ENCODE measurements at regions not wholly inside any gene's neighbourhood (a gene's known extent, or its start where the extent isn't known, plus 50 kb on each side); places are given as distances from the start of the nearest gene placed in this dataset.

DNA sequence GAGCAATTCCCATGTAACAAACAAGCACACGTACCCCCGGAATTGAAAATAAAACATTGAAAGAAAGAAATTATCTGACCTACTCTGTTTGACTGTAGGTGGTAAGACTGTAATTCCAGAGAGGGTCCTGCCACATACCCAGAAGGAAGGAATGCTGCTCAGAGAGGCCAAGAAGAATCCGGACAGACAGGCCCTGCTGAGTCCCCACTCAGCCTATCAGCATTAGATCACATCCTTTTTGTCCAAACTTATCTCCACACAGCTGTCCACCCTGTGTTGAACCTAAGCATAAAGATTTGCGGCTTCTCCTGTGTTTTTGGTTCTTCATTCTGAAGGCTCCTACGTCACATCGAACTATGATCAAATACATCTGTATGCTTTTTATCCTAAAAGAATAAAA is 591.9 kb downstream of the QKI start:
- Histone ChIP-seq H3K9me3 (ENCODE audit: control insufficient read depth, low read depth, low read length) (no peaks in the 10 kb centered on the region), H3K36me3 (ENCODE audit: control insufficient read depth in 2 of 2, extremely low read depth in 1 of 2, insufficient read depth in 2 of 2, low read length in 2 of 2) (no peaks in the 10 kb centered on the region), H3K9me1 (ENCODE audit: control insufficient read depth, extremely low read depth, insufficient read depth, low read length) (no peaks in the 10 kb centered on the region), H3K4me1 (ENCODE audit: control insufficient read depth, extremely low read depth, insufficient read depth, low read length) (no peaks in the 10 kb centered on the region), H3K27me3 (ENCODE audit: control insufficient read depth, extremely low read depth, insufficient read depth, low read length) (no peaks in the 10 kb centered on the region), H3K4me2 (ENCODE audit: control insufficient read depth, extremely low read depth, insufficient read depth, low read depth, low read length) (no peak overlapping the region), H3K27ac (ENCODE audit: control insufficient read depth, insufficient read depth, low read length) (no peak overlapping the region), H3K79me2 (ENCODE audit: control insufficient read depth, insufficient read depth, low read length) (no peaks in the 10 kb centered on the region), H3K9ac (ENCODE audit: control insufficient read depth, extremely low read depth, insufficient read depth, low read length) (no peak overlapping the region), H4K20me1 (ENCODE audit: control insufficient read depth, extremely low read depth, insufficient read depth, low read length) (no peaks in the 10 kb centered on the region), H2AFZ (ENCODE audit: control insufficient read depth, low read length) (no peak overlapping the region), H3K4me3 (ENCODE audit: control insufficient read depth in 2 of 3, extremely low read depth in 1 of 3, insufficient read depth in 2 of 3, low read depth in 1 of 3, low read length in 3 of 3) (no peak overlapping the region)
- dilution Hi-C loops (cut with MboI; ENCODE audit: extremely low pct_ligation_motif_present, low sequenced_read_pairs), result no loop called here
- TF ChIP-seq EZH2 (IDR thresholded peaks at IDR 0.05; ENCODE audit: low read length), result no peak
- TF ChIP-seq, protein P1, sequence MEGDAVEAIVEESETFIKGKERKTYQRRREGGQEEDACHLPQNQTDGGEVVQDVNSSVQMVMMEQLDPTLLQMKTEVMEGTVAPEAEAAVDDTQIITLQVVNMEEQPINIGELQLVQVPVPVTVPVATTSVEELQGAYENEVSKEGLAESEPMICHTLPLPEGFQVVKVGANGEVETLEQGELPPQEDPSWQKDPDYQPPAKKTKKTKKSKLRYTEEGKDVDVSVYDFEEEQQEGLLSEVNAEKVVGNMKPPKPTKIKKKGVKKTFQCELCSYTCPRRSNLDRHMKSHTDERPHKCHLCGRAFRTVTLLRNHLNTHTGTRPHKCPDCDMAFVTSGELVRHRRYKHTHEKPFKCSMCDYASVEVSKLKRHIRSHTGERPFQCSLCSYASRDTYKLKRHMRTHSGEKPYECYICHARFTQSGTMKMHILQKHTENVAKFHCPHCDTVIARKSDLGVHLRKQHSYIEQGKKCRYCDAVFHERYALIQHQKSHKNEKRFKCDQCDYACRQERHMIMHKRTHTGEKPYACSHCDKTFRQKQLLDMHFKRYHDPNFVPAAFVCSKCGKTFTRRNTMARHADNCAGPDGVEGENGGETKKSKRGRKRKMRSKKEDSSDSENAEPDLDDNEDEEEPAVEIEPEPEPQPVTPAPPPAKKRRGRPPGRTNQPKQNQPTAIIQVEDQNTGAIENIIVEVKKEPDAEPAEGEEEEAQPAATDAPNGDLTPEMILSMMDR (optimal IDR thresholded peaks at IDR 0.05 in 1 of 3, IDR thresholded peaks at IDR 0.05 in 1 of 3, conservative IDR thresholded peaks at IDR 0.05 in 1 of 3; ENCODE audit: extremely low read depth in 1 of 3, insufficient read depth in 2 of 3, low read length in 3 of 3), result no peak
- no peak for DNase-seq (ENCODE audit: low read depth, low spot score)
- no peak for FAIRE-seq

DNA sequence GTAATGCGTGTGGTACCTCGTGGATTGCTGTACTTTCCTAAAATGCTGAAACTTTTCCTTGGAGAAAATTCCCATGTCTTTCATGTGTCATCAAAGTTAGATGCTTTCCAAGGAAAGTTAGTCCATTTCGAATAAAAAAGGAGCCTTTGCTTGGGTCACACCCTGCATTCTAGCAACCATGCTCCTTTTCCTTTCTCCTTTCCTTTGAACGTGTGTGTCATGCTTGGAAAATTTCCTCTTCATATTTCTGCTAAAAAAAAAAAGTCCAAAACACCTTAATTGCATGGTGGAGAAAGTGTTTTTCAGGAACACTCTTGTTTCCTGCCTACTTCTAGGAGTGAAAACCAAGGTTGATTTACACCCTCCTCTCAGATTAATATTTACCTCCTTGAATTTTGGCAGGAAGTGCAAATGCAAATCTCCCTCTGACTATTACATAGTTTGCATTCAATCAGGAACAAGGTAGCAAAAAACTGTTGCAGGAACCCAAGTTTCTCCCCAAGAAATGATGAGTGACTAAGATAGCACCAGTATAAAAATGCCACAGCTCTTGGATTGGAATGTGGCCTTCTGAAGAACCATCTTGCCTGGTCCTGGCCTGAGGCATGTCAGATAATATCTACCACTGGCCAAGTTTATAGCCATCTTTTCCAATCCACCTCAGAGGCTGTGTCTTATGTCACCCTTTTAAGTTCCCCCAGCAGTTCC is 590.6 kb downstream of the QKI start:
- H3K9me1 ChIP-seq (ENCODE audit: control insufficient read depth, extremely low read depth, insufficient read depth, low read length), result no peaks in the 10 kb centered on the region
- DNase-seq (ENCODE audit: low read depth, low spot score) (no peak), FAIRE-seq (no peak)
- no peaks in the 10 kb centered on the region for H3K79me2 ChIP-seq (ENCODE audit: control insufficient read depth, insufficient read depth, low read length)
- no peaks in the 10 kb centered on the region for H3K36me3 ChIP-seq (ENCODE audit: control insufficient read depth in 2 of 2, extremely low read depth in 1 of 2, insufficient read depth in 2 of 2, low read length in 2 of 2)
- H4K20me1 ChIP-seq (ENCODE audit: control insufficient read depth, extremely low read depth, insufficient read depth, low read length), result no peaks in the 10 kb centered on the region
- no peak overlapping the region for H3K9ac ChIP-seq (ENCODE audit: control insufficient read depth, extremely low read depth, insufficient read depth, low read length)
- no peaks in the 10 kb centered on the region for H3K9me3 ChIP-seq (ENCODE audit: control insufficient read depth, low read depth, low read length)
- no peak overlapping the region for H3K27ac ChIP-seq (ENCODE audit: control insufficient read depth, insufficient read depth, low read length)
- no peak overlapping the region for H3K4me2 ChIP-seq (ENCODE audit: control insufficient read depth, extremely low read depth, insufficient read depth, low read depth, low read length)
- TF ChIP-seq EZH2 (IDR thresholded peaks at IDR 0.05; ENCODE audit: low read length), result no peak
- dilution Hi-C loops (cut with MboI; ENCODE audit: extremely low pct_ligation_motif_present, low sequenced_read_pairs), result no loop called here
- H3K27me3 ChIP-seq (ENCODE audit: control insufficient read depth, extremely low read depth, insufficient read depth, low read length), result no peaks in the 10 kb centered on the region
- H3K4me1 ChIP-seq (ENCODE audit: control insufficient read depth, extremely low read depth, insufficient read depth, low read length), result no peaks in the 10 kb centered on the region
- H2AFZ ChIP-seq (ENCODE audit: control insufficient read depth, low read length), result no peak overlapping the region
- H3K4me3 ChIP-seq (ENCODE audit: control insufficient read depth in 2 of 3, extremely low read depth in 1 of 3, insufficient read depth in 2 of 3, low read depth in 1 of 3, low read length in 3 of 3), result no peak overlapping the region

DNA sequence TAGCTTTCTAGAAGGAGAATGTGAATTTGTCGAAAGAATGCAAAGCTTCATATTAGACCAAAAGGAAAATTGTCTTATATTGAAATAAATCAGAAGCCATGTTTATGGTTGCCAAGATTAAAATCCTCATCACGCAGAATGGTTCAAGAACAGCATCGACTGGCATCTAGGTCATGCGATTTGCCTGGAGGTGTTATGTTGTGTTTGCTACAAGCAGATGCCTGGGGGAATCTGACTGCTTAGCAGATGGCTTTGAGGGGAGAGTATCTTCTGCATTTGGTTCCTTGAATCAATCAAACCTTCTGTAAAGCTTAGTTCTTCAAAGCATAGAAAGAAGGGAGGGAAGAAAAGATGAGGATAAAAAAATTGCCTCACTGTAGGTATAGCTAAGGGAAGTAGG is 585.8 kb downstream of the QKI start:
- H4K20me1 ChIP-seq (ENCODE audit: control insufficient read depth, extremely low read depth, insufficient read depth, low read length), result no peaks in the 10 kb centered on the region
- H3K4me1 ChIP-seq (ENCODE audit: control insufficient read depth, extremely low read depth, insufficient read depth, low read length), result no peaks in the 10 kb centered on the region
- no peaks in the 10 kb centered on the region for H3K36me3 ChIP-seq (ENCODE audit: control insufficient read depth in 2 of 2, extremely low read depth in 1 of 2, insufficient read depth in 2 of 2, low read length in 2 of 2)
- no peak for DNase-seq (ENCODE audit: low read depth, low spot score)
- no peaks in the 10 kb centered on the region for H3K79me2 ChIP-seq (ENCODE audit: control insufficient read depth, insufficient read depth, low read length)
- no peaks in the 10 kb centered on the region for H3K9me3 ChIP-seq (ENCODE audit: control insufficient read depth, low read depth, low read length)
- H3K4me3 ChIP-seq (ENCODE audit: control insufficient read depth in 2 of 3, extremely low read depth in 1 of 3, insufficient read depth in 2 of 3, low read depth in 1 of 3, low read length in 3 of 3), result no peak overlapping the region
- H2AFZ ChIP-seq (ENCODE audit: control insufficient read depth, low read length), result no peak overlapping the region
- H3K27ac ChIP-seq (ENCODE audit: control insufficient read depth, insufficient read depth, low read length), result no peak overlapping the region
- dilution Hi-C loops (cut with MboI; ENCODE audit: extremely low pct_ligation_motif_present, low sequenced_read_pairs), result no loop called here
- no peak for FAIRE-seq
- H3K27me3 ChIP-seq (ENCODE audit: control insufficient read depth, extremely low read depth, insufficient read depth, low read length), result no peaks in the 10 kb centered on the region
- no peak overlapping the region for H3K9ac ChIP-seq (ENCODE audit: control insufficient read depth, extremely low read depth, insufficient read depth, low read length)
- H3K4me2 ChIP-seq (ENCODE audit: control insufficient read depth, extremely low read depth, insufficient read depth, low read depth, low read length), result no peak overlapping the region
- H3K9me1 ChIP-seq (ENCODE audit: control insufficient read depth, extremely low read depth, insufficient read depth, low read length), result no peaks in the 10 kb centered on the region
- TF ChIP-seq, protein P1 (optimal IDR thresholded peaks at IDR 0.05 in 1 of 3, IDR thresholded peaks at IDR 0.05 in 1 of 3, conservative IDR thresholded peaks at IDR 0.05 in 1 of 3; ENCODE audit: extremely low read depth in 1 of 3, insufficient read depth in 2 of 3, low read length in 3 of 3), result no peak
- TF ChIP-seq EZH2 (IDR thresholded peaks at IDR 0.05; ENCODE audit: low read length), result no peak

Data from keratinocyte (primary cell).